ENCODE measurements at regions not wholly inside any gene's neighbourhood (a gene's known extent, or its start where the extent isn't known, plus 50 kb on each side); places are given as distances from the start of the nearest gene placed in this dataset.

DNA sequence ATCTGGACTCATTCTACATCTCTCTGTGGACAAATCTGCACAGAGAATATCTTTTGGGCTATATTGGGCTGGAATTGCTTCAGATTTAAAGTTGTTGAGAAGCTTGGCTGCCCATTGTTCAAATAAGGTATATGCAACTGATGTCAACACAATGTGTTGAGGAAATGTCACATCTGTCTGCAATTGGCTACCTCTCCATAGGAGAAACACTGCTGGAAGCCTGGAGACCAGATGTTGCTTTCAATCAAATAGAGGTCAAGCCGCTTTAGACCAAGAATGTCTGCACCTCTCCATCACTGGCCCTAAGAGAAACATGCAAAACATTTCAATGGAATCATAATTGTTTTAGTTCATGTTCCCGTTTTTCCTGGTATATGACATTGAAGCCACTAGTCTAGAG, 720.2 kb downstream of the SLC4A3 start:
- ChIA-PET POLR2A (no interaction called here), CTCF (no interaction called here)
- H3K4me3 ChIP-seq (ENCODE audit: low read length): no peak overlapping the region
- DNase-seq (no peak), ATAC-seq (ENCODE audit: poor library complexity) (no peak)
- no peak overlapping the region for H3K27ac ChIP-seq (ENCODE audit: low read depth in 1 of 2, low read length in 2 of 2)
- no peaks in the 10 kb centered on the region for H3K36me3 ChIP-seq (ENCODE audit: insufficient read depth, low read length)
- Mint-ChIP-seq H3K27me3 (no peaks in the 10 kb centered on the region), H3K9me3 (peaks cover 2% of the 10 kb centered on the region), H3K27ac (no peak overlapping the region), H3K4me1 (ENCODE audit: low read depth) (no peaks in the 10 kb centered on the region), H3K36me3 (ENCODE audit: low read depth) (no peaks in the 10 kb centered on the region), H3K4me3 (no peak overlapping the region)
- intact Hi-C loops (cut with DNase I, micrococcal nuclease): no loop called here
- no peaks in the 10 kb centered on the region for H3K4me1 ChIP-seq (ENCODE audit: insufficient read depth, low read length)
- H3K9me3 ChIP-seq (ENCODE audit: control insufficient read depth in 1 of 2, insufficient read depth in 1 of 2, low read length in 2 of 2): no peaks in the 10 kb centered on the region
- no peaks in the 10 kb centered on the region for H3K27me3 ChIP-seq (ENCODE audit: control insufficient read depth in 1 of 2, insufficient read depth in 2 of 2, low read length in 2 of 2)
- TF ChIP-seq CTCF (IDR thresholded peaks at IDR 0.05): no peak

DNA sequence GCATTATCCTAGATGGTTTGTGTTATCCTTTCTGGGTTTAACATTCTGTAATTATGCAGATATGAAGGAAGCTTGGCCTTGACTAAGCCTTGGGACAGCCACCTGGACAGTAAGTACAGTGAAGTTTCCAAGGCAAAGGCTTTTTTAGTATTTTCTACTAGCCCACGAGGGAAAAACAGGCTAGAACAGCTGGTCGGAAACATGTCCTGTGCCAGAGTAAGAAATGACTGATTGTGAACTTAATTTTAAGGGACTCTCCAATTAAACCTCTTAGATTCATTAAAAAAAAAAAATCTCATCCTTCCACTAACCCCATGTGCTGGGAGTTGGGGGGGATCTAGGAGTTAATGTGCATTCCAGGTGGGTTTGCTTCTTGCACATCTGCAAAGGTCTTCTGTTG, 720.8 kb downstream of the SLC4A3 start:
- ChIA-PET CTCF (no interaction called here), POLR2A (no interaction called here)
- H3K36me3 Mint-ChIP-seq (ENCODE audit: low read depth): no peaks in the 10 kb centered on the region
- ATAC-seq (ENCODE audit: poor library complexity) (no peak), DNase-seq (no peak)
- Histone ChIP-seq H3K9me3 (ENCODE audit: control insufficient read depth in 1 of 2, insufficient read depth in 1 of 2, low read length in 2 of 2) (no peaks in the 10 kb centered on the region), H3K36me3 (ENCODE audit: insufficient read depth, low read length) (no peaks in the 10 kb centered on the region), H3K4me1 (ENCODE audit: insufficient read depth, low read length) (no peaks in the 10 kb centered on the region), H3K27me3 (ENCODE audit: control insufficient read depth in 1 of 2, insufficient read depth in 2 of 2, low read length in 2 of 2) (no peaks in the 10 kb centered on the region), H3K27ac (ENCODE audit: low read depth in 1 of 2, low read length in 2 of 2) (no peak overlapping the region), H3K4me3 (ENCODE audit: low read length) (no peak overlapping the region)
- intact Hi-C loops (cut with DNase I, micrococcal nuclease): no loop called here
- no peaks in the 10 kb centered on the region for H3K4me1 Mint-ChIP-seq (ENCODE audit: low read depth)
- no peak overlapping the region for H3K4me3 Mint-ChIP-seq
- H3K27me3 Mint-ChIP-seq: no peaks in the 10 kb centered on the region
- peaks cover 2% of the 10 kb centered on the region for H3K9me3 Mint-ChIP-seq
- no peak overlapping the region for H3K27ac Mint-ChIP-seq
- no peak for TF ChIP-seq CTCF (IDR thresholded peaks at IDR 0.05)

DNA sequence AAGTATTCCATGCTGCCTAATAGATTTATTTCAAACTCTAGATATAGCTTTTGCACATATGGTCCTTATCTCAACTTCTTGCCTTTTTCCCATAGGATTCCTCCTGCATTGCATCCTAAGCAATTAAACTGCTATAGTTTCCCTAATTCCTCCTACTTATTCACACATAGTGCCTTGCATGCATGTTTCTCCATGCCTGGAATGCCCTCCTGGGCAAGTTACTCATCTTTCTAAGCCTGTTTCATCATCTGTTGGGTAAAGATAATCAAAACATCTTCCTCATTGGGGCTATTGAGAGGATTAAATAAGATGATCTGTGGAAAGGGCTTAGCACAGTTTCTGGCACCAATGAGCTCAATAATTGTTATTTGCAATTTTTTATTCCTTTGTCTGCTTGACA, 726.5 kb downstream of the SLC4A3 start:
- Histone ChIP-seq H3K4me3 (ENCODE audit: low read length) (no peak overlapping the region), H3K27me3 (ENCODE audit: control insufficient read depth in 1 of 2, insufficient read depth in 2 of 2, low read length in 2 of 2) (no peaks in the 10 kb centered on the region), H3K36me3 (ENCODE audit: insufficient read depth, low read length) (no peaks in the 10 kb centered on the region), H3K9me3 (ENCODE audit: control insufficient read depth in 1 of 2, insufficient read depth in 1 of 2, low read length in 2 of 2) (no peaks in the 10 kb centered on the region), H3K27ac (ENCODE audit: low read depth in 1 of 2, low read length in 2 of 2) (no peak overlapping the region), H3K4me1 (ENCODE audit: insufficient read depth, low read length) (no peaks in the 10 kb centered on the region)
- no peaks in the 10 kb centered on the region for H3K36me3 Mint-ChIP-seq (ENCODE audit: low read depth)
- DNase-seq (no peak), ATAC-seq (ENCODE audit: poor library complexity) (no peak)
- intact Hi-C loops (cut with DNase I, micrococcal nuclease): no loop called here
- POLR2A ChIA-PET: no interaction called here
- no peak overlapping the region for H3K4me3 Mint-ChIP-seq
- H3K27ac Mint-ChIP-seq: no peak overlapping the region
- H3K4me1 Mint-ChIP-seq (ENCODE audit: low read depth): no peaks in the 10 kb centered on the region
- H3K9me3 Mint-ChIP-seq: peaks cover 2% of the 10 kb centered on the region
- CTCF ChIA-PET: no interaction called here
- TF ChIP-seq CTCF (IDR thresholded peaks at IDR 0.05): no peak
- no peaks in the 10 kb centered on the region for H3K27me3 Mint-ChIP-seq
